Mammary epithelial cell (primary cell): ENCODE measurements at regions not wholly inside any gene's neighbourhood (a gene's known extent, or its start where the extent isn't known, plus 50 kb on each side); places are given as distances from the start of the nearest gene placed in this dataset.

Source experiments
- CTCF ChIP-seq, 2 donors: IDR thresholded peaks in 1 of 2; conservative IDR thresholded peaks in 1 of 2; 2 replicates each; pipeline ENCODE4 v1.5.1; 2011 to 2012; ENCODE audit warnings: inconsistent platforms in 2 of 2, low read length in 2 of 2, mild to moderate bottlenecking in 2 of 2, control low read depth in 1 of 2, low read depth in 1 of 2; ENCODE audit not compliant: insufficient read depth in 1 of 2; ENCODE audit errors: extremely low read depth in 1 of 2
- EZH2 ChIP-seq: IDR thresholded peaks from 2 replicates; pipeline ENCODE4 v1.6.1; 2012; ENCODE audit warnings: low read length, inconsistent platforms, borderline replicate concordance

GRCh38 chr2:145015561-145015960, 495.6 kb upstream of the ZEB2 start:
- no peak for TF ChIP-seq CTCF (conservative IDR thresholded peaks at IDR 0.05 in 1 of 2, IDR thresholded peaks at IDR 0.05 in 1 of 2; ENCODE audit: extremely low read depth in 1 of 2, insufficient read depth in 1 of 2, low read depth in 1 of 2, low read length in 2 of 2)
- no peak for TF ChIP-seq EZH2
